T-helper 1 cell treated with Interleukin-12 subunit alpha and Interleukin-12 subunit beta and Interleukin-4 antibody, amounts not matched to agents 30 ng/mL and 1 ng/mL, for 36 hours (primary cell): ENCODE measurements at regions not wholly inside any gene's neighbourhood (a gene's known extent, or its start where the extent isn't known, plus 50 kb on each side); places are given as distances from the start of the nearest gene placed in this dataset.

Experiments used
- intact Hi-C: fragments of 100-400 bp; cut with micrococcal nuclease; formaldehyde crosslinking; loops from one replicate; pipeline ENCODE4 v1.15.1; 2024

DNA sequence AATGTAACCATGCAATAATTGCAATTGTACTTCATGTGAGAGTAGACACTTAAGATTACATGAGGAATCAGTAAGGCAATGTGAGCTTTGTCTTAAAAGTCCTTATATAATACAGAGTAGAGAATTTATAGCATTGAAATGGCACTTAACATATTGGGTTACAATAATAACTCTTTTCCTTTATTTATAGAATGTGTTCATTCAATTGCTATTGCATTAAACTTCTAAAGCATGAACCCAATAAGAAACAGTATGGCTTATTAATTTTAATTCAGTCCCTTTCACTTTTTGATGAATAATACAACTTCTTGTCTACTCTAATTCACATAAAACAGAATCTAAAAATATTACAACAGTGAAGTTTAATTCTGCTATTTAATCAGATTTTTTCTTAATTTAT, 174.2 kb upstream of the PABPC4L start:
- intact Hi-C loops: no loop called here

DNA sequence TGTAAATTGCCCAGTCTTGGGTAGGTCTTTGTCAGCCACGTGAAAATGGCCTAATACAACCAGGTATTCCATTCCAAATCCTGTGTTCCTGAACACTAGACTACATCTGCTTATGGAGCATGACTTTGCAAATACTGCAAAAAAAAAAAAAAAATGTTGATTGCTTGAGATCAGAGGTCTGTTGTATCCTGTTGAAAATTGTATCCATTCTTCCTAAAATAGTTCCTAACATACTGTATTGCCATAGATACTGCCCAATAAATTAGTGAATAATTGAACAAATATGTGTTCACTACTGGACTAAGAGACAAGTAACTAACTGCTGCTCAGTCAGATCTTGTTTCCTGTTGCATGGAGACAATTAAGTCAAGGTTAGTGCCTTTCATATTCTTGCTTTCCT, 164.3 kb upstream of the PABPC4L start:
- intact Hi-C loops: no loop called here

DNA sequence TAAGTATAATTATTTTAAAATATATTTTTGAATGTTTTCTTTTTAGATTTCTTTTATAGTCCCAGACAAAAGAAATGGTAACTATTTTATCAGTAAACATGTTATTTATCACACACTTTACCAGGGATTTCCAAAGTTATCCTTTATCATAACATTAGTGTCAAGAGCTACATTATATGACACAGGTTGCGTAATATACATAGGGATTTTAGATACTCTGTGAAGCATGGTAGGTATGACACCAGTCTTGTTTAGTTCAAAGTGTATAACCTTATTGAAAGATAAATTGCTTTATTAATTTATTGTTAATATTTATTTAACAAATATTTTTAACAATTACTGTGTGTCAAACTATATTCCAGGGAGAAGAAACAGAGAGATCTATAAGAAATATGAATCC, 163.3 kb upstream of the PABPC4L start:
- intact Hi-C loops: no loop called here

DNA sequence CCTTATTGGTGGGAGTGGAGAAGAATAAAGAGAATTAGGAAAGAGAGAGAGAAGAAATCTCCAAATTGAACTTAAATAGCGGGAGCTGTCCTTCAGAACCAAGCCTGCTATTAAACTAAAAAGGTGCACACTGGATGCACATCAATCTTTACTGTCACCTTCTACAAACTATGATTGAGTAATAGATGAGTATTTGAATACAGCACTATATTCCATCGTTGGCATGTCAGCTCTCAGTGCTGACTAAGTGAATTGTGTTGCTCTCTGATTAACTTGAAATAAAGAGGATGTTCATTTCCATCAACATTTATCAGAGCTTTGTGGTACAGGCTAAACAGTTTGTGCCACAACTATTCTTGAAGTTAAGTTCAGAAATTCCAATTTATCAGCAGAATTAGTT, 143.7 kb upstream of the PABPC4L start:
- intact Hi-C loops: no loop called here

DNA sequence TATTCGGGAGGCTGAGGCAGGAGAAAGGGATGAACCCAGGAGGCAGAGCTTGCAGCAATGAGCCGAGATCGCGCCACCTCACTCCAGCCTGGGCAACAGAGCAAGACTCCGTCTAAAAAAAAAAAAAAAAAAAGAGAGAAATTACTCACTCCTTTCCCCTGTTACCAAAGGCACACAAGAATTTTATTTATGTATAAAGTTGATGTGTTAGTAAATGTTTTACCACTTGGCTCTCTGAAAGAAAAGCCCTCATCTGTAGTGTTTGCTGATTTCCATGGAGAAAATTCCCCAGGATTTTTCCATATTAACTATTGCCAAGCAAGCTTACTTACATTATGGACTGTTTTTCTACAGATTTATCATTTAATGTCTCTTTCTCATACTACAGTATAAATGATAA, 142.1 kb upstream of the PABPC4L start:
- intact Hi-C loops: no loop called here

DNA sequence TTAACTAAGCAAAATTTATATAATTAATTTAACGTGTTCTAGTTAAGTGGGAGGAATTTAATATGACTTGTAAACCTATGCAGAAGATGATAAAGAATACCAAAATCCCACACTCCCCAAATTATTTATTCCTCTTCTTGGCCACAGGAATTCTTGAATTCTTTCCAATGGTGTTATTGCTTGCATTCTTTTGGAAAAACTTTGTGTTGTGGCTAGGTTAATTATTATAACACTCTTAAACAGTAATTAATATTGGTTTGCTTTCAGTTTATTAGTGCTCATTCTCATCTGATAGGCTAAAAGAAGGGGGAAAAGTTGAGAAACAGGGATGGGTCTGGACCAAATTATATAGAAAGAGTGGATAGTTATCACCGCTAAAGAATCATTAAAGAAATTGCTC, 141.5 kb upstream of the PABPC4L start:
- intact Hi-C loops: no loop called here

DNA sequence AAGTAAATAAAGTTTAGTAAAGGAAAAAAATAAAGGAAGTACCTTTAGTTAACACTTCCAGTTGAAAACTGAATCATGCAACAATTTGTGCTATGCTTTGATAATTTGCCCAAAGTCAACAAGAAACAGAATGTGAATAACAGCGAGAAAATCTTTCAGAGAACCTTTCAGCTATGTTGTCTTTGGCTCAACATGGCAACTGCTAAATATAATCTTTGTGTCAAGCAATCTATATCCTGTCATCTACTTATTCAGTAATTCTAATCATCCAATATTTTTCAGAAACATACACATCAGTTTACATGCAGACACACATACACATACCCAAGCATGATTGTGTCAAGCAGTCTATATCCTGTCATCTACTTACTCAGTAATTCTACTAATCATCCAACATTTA, 136.0 kb upstream of the PABPC4L start:
- intact Hi-C loops: no loop called here

DNA sequence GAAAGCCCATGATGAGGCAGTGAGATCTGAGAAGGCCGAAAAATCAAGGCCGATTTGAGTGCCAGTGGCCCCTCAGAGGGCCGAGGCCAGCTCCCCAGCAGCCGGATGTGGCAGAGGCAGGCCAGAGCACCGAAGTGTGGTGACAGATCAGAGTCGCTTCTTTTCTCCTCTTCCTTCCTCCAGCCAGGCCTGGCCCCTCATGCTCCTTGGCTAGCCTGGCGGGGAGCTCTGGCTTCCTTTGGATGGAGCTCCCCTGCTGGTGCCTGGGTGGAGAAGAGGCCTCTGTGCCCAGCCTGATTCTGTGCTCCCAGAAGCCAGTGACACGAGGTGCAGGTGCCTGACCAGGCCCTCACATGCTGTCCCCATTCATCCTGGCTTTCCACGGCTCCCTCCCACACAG, 127.2 kb upstream of the PABPC4L start:
- intact Hi-C loops: no loop called here

DNA sequence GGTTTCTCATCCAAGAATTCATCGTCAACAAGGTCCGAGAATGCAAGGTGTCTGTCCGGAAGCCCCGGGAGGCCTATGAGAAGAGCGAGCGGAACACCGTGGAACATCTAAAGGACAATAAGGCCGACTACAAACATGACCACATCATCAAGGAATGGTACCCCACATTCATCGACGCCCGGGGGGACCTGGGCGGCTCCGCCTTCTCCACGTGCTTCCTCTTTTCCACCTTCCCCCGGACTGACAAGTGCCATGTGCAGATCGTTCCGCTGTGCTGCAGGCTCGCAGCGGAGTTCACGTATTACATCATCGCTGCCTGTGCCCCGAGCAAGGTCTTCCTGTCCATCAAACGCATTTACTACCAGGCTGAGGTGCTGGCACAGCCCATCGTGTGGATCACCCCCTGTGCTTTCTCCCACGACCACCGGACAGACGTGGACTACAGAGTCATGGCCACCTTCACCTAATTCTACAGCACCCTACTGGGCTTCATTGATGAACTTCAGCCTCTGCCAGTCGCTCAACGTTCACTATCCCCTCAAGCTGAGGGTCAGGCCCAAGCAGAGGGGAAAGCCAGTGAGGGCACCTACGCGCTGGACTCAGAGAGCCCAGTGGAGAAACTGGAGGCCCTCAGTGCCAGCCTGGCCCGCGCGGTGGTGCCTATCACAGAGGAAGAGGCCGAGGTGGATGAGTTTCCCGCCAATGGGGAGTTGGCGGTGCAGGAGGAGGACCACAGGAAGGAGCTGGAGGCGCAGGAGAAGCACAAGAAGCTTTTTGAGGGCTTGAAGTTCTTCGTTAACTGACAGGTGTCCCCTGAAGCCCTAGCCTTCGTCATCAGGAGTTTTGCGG, 125.9 kb upstream of the PABPC4L start:
- intact Hi-C loops: no loop called here

DNA sequence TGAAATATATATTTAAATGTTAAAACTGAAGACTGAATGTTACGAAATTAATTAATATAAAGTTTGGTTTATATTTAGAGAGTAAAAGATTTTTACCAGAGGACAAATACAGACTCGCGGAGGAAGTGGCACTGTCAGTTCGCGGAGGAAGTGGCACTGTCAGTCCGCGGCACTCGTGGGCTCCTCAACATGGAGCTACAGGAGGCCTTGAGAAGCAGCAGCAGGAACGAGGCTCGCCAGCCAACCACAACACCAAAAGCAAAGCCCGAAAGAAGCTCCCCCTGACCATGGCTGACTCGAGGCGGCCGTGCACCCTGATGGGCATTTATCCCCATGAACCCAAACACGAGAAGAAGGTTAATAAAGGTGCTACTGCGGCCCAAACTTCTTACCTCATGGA, 125.3 kb upstream of the PABPC4L start:
- intact Hi-C loops: no loop called here

DNA sequence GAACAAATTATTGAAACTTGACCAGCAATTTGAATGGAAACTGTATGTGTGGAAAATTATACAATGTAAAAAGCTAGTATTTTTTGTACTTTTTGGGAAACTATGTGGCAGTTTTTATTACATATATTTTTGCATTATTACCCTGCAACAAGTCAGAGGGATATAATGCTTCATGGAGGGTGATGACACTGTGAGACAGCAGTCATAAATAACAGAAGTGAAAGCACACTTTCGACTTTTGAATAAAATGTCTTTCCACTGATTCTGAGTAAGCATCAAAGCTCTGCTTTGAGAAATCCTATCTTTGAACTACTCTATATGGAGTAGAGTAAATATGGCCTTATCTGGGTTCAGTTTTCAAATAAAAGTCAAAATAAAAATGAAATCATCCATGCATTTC, 122.6 kb upstream of the PABPC4L start:
- intact Hi-C loops: no loop called here

DNA sequence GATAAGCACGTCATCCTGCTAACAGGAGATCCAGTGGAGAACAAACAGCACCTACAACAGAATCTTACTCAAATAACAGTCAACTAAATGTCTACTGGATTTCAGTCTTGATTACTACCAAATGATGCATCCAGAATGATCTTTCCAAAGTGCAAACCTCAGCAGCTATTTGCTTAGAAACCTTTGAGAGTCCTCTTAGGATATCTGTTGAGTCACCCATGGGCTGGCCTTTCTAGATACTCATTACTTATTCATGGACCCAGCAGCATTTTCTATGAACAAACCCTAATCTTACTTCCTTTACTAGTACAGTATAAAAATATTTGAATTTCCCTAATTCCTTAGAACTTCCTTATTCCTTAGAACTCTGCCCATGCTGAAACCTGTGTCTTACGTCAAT, 118.5 kb upstream of the PABPC4L start:
- intact Hi-C loops: no loop called here

DNA sequence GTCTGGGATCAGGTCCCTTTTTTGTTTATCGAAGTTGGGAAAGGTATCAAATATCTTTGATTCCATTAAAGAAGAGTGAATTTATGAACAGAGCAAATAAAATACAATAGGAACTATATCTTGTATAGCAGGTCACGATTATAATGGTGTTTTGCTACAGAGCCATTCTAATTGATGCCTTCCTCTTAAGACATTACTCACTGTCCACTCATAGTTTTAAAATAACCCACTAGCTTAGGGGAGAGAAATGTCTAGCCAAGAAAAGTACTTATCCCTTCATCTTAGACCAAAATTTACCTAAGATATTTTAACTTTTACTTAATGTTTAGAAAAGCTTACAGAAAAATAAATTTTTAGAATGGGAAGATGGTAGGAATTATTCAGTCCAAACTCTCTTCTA, 112.0 kb upstream of the PABPC4L start:
- intact Hi-C loops: no loop called here

DNA sequence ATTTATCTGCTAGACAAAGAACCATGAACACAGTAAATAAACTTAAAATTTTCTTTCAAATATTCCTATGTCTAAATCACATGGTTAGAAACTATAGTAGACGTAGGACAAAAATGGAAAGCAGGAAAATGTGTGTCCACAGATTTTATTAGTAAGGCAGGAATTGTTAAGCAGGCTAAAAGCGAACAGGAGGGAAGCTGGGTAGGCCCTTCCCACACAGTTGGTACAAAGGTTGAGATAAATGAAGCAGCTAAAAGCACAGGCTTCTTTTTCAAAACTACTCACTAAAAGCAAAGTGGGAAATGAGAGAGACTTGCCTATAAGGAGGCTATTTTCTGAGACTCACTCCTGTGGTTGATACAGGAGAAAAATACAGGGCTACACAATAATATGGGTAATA, 108.1 kb upstream of the PABPC4L start:
- intact Hi-C loops: no loop called here

DNA sequence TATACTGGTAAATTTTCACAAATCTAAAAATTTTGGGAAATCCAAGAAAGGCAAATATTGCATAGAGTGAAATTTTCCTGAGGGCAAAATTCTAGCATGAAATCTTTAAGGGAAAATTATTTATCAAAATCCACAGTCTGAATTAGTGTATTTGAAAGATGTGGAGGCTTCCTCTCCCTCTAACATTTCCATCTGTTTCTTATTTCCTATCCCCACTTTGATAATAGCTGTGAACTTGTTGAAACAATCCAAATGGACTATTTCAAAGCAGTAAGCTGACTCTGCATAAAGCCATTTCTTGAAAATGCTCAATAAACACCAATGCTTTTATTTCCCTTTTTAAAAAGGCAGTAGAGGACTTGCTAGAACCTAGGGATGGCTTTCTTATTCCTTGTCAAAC, 107.3 kb upstream of the PABPC4L start:
- intact Hi-C loops: no loop called here

DNA sequence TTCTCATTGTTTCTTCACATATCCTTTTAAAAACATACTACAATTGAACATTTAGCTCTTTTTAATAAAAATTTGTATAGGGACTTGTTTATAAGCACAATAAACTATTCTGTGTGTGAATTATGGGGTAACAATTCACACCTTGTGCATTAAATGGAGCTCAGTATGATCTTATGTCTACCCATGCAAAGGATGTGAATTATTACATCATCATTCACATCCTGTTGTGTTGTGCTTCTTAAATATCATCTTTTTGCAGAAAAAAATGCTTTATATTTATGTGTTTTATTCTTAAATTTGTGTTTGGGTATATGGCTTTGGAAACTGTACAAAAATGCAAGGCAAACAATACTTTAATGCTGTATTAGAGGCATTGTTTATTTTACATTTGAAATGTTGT, 96.7 kb upstream of the PABPC4L start:
- intact Hi-C loops: no loop called here

DNA sequence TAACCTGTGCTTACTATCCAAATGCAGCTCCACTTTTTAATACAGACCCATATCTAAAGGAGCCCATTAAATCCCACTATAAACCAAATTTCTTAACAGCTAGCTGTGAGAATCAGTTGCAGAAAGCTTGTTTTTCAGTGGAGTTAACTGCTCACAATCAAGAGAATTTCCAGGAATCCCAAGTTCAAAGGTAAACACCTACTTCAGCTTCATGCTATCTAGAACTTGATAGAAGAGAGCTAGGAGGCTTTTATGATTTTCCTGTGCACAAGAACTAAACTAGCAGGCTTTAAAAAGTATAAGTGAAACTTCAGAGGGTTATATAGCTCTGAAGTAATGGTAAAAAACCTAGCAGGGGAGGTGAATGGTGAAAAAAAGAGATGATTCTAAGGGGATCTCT, 96.2 kb upstream of the PABPC4L start:
- intact Hi-C loops: no loop called here

DNA sequence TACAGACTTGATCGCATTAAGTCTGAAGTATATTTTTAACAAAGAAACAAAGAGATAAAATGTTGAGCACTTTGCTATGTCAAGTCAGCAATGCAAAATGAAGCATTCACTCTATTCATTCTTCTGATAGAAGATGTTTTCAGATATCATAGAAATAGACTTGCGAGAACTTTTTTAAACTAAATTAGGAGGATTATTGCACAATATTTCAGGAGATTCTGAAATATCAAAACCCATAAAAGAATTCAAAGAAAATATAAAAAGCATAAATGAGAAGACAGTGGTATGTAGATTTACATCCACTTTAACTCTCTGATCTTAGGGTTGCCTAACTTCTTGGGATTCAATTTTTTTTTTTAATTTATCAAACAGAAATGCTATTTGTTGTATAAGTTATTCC, 81.1 kb upstream of the PABPC4L start:
- intact Hi-C loops: no loop called here

DNA sequence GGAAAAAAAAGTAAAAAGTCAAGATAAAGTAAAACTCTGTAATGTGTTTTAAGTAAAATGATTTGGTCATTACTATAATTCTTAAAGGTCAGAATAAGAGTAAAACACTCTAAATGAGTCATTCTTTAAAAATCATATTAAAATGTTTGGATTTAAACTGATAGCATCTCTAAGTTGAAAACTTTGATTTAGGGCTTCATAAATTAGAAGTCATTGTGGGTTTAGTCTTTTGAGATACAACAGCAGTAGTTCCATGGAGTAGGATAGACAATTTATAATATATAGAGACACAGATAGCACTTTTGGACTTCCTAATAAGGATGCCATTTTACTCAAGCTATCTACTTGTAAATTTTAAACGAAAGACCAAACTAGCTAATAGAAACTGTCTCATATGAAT, 77.1 kb upstream of the PABPC4L start:
- intact Hi-C loops: no loop called here

DNA sequence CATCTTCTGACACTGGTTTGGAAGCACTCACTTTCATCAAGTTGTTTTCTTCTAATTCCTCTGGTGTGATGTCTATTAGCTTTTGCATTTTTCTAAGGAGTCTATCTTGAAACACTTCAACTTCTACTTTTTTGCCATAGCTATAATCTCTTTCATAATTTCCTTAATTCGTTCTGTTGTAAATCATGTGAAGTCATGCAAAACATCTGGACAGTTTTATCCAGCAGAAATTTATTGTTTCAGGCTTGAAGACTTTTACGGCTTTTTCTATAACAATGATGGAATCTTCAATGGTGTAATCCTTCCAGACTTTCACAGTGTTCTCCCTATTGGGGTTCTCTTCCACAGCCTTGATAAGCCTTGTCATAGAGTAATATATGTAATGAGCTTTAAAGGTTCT, 74.9 kb upstream of the PABPC4L start:
- intact Hi-C loops: no loop called here

DNA sequence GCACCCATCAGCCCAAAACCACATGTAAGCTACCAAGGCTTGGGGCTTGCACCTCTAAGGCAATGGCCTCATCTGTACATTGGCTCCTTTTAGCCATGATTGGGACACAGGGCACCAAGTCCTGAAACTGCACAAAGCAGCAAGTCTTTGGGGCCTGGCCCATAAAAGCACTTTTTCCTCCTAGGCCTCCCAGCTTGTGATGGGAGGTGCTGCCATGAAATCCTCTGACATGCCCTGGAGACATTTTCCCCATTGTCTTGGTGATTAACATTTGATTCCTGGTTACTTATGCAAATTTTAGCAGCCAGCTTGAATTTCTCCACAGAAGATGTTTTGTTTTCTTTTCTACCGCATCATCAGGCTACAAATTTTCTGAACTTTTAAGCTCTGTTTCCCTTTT, 58.5 kb upstream of the PABPC4L start:
- intact Hi-C loops: no loop called here
